ENCODE measurements at regions not wholly inside any gene's neighbourhood (a gene's known extent, or its start where the extent isn't known, plus 50 kb on each side); places are given as distances from the start of the nearest gene placed in this dataset.
A peak's percentile ranks its signal among the peaks of the same experiment; 100 is the strongest.

DNA sequence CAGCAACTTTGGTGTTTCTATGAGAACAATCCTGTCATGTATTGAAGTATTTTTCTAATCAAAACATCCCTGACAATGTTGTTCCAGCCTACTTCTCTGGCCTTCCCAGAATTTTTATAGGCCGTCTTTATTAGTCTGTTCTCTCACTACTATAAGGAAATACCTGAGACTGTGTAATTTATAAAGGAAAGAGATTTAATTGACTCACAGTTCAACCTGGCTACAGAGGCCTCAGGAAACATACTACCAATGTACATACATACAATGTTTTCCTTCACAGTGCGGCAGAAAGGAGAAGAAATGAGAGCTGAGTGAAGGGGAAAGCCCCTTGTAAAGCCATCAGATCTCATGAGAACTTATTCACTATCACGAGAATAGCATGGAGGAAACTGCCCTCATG is 484.7 kb upstream of the PODXL start:
- Histone ChIP-seq H3K27me3 (ENCODE audit: control insufficient read depth, extremely low read depth, insufficient read depth, low read length) (no peaks in the 10 kb centered on the region), H3K27ac (ENCODE audit: control insufficient read depth, insufficient read depth, low read length) (no peak overlapping the region), H3K9me3 (ENCODE audit: control insufficient read depth, low read depth, low read length) (no peaks in the 10 kb centered on the region), H3K36me3 (ENCODE audit: control insufficient read depth in 2 of 2, extremely low read depth in 1 of 2, insufficient read depth in 2 of 2, low read length in 2 of 2) (no peaks in the 10 kb centered on the region), H3K4me1 (ENCODE audit: control insufficient read depth, extremely low read depth, insufficient read depth, low read length) (no peaks in the 10 kb centered on the region), H3K4me3 (ENCODE audit: control insufficient read depth in 2 of 3, extremely low read depth in 1 of 3, insufficient read depth in 2 of 3, low read depth in 1 of 3, low read length in 3 of 3) (no peak overlapping the region), H2AFZ (ENCODE audit: control insufficient read depth, low read length) (no peak overlapping the region), H3K9ac (ENCODE audit: control insufficient read depth, extremely low read depth, insufficient read depth, low read length) (no peak overlapping the region), H4K20me1 (ENCODE audit: control insufficient read depth, extremely low read depth, insufficient read depth, low read length) (no peaks in the 10 kb centered on the region), H3K4me2 (ENCODE audit: control insufficient read depth, extremely low read depth, insufficient read depth, low read depth, low read length) (no peak overlapping the region), H3K79me2 (ENCODE audit: control insufficient read depth, insufficient read depth, low read length) (no peaks in the 10 kb centered on the region), H3K9me1 (ENCODE audit: control insufficient read depth, extremely low read depth, insufficient read depth, low read length) (no peaks in the 10 kb centered on the region)
- DNase-seq (ENCODE audit: low read depth, low spot score) (no peak), FAIRE-seq (no peak)
- TF ChIP-seq, protein P1, sequence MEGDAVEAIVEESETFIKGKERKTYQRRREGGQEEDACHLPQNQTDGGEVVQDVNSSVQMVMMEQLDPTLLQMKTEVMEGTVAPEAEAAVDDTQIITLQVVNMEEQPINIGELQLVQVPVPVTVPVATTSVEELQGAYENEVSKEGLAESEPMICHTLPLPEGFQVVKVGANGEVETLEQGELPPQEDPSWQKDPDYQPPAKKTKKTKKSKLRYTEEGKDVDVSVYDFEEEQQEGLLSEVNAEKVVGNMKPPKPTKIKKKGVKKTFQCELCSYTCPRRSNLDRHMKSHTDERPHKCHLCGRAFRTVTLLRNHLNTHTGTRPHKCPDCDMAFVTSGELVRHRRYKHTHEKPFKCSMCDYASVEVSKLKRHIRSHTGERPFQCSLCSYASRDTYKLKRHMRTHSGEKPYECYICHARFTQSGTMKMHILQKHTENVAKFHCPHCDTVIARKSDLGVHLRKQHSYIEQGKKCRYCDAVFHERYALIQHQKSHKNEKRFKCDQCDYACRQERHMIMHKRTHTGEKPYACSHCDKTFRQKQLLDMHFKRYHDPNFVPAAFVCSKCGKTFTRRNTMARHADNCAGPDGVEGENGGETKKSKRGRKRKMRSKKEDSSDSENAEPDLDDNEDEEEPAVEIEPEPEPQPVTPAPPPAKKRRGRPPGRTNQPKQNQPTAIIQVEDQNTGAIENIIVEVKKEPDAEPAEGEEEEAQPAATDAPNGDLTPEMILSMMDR (optimal IDR thresholded peaks at IDR 0.05 in 1 of 3, IDR thresholded peaks at IDR 0.05 in 1 of 3, conservative IDR thresholded peaks at IDR 0.05 in 1 of 3; ENCODE audit: extremely low read depth in 1 of 3, insufficient read depth in 2 of 3, low read length in 3 of 3): no peak
- TF ChIP-seq EZH2 (IDR thresholded peaks at IDR 0.05; ENCODE audit: low read length): no peak
- dilution Hi-C loops (cut with MboI; ENCODE audit: extremely low pct_ligation_motif_present, low sequenced_read_pairs): no loop called here

DNA sequence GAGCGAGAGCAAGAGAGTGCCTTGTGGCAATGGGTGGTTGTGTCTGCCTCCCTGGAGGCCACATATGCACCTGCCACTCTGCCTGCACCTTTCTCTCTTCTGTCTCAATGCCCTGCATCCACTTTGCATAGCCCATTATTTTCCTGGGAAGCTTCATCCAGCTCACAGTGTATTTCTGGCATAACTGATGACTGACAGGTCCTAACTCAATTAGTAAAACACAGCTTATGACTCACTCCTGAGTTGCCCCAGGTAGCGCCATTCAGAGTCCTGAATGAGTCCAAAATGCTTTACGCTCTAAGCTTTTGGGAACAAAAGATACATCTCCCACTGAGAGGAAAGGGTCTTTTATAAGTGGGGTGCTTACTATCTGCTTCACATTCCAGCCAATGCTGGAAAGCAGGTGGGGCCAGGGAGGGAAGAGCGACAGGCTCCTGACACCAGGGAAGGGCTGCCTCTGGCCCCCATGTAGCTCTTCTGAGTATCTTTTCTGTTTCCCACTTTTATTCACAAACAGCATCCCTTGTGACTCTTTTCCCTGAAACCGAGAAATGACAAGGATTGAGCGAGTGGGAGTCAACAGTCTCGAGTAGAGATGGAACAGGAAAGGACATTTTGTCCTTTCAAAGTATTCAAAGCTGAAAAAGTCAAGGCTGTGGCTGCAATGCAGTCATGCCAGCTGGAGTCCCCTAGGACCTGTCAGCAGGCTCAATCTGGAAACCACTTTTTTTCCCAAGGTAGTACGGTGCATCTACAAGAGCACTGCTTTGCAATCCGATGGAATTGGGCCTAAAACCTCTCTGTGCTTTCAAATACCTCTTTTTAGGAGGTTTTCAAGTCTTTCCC is 479.3 kb upstream of the PODXL start:
- H3K79me2 ChIP-seq (ENCODE audit: control insufficient read depth, insufficient read depth, low read length): no peaks in the 10 kb centered on the region
- DNase-seq (ENCODE audit: low read depth, low spot score) (no peak), FAIRE-seq (peak; percentile 86)
- H3K4me1 ChIP-seq (ENCODE audit: control insufficient read depth, extremely low read depth, insufficient read depth, low read length): peaks cover 15% of the 10 kb centered on the region
- no peak overlapping the region for H3K4me3 ChIP-seq (ENCODE audit: control insufficient read depth in 2 of 3, extremely low read depth in 1 of 3, insufficient read depth in 2 of 3, low read depth in 1 of 3, low read length in 3 of 3)
- no peak overlapping the region for H3K9ac ChIP-seq (ENCODE audit: control insufficient read depth, extremely low read depth, insufficient read depth, low read length)
- H3K9me3 ChIP-seq (ENCODE audit: control insufficient read depth, low read depth, low read length): no peaks in the 10 kb centered on the region
- dilution Hi-C loops (cut with MboI; ENCODE audit: extremely low pct_ligation_motif_present, low sequenced_read_pairs): no loop called here
- no peak overlapping the region for H2AFZ ChIP-seq (ENCODE audit: control insufficient read depth, low read length)
- no peaks in the 10 kb centered on the region for H3K36me3 ChIP-seq (ENCODE audit: control insufficient read depth in 2 of 2, extremely low read depth in 1 of 2, insufficient read depth in 2 of 2, low read length in 2 of 2)
- peak overlapping the region; percentile 25 for H3K4me2 ChIP-seq (ENCODE audit: control insufficient read depth, extremely low read depth, insufficient read depth, low read depth, low read length)
- no peaks in the 10 kb centered on the region for H3K27me3 ChIP-seq (ENCODE audit: control insufficient read depth, extremely low read depth, insufficient read depth, low read length)
- no peak overlapping the region for H3K27ac ChIP-seq (ENCODE audit: control insufficient read depth, insufficient read depth, low read length)
- no peak for TF ChIP-seq EZH2 (IDR thresholded peaks at IDR 0.05; ENCODE audit: low read length)
- TF ChIP-seq, protein P1 (optimal IDR thresholded peaks at IDR 0.05 in 1 of 3, IDR thresholded peaks at IDR 0.05 in 1 of 3, conservative IDR thresholded peaks at IDR 0.05 in 1 of 3; ENCODE audit: extremely low read depth in 1 of 3, insufficient read depth in 2 of 3, low read length in 3 of 3): no peak
- no peaks in the 10 kb centered on the region for H4K20me1 ChIP-seq (ENCODE audit: control insufficient read depth, extremely low read depth, insufficient read depth, low read length)
- no peaks in the 10 kb centered on the region for H3K9me1 ChIP-seq (ENCODE audit: control insufficient read depth, extremely low read depth, insufficient read depth, low read length)
